ENCODE measurements at regions not wholly inside any gene's neighbourhood (a gene's known extent, or its start where the extent isn't known, plus 50 kb on each side); places are given as distances from the start of the nearest gene placed in this dataset.
"Not testable (repeated sequence)": the region's sequence is repeated elsewhere in the genome, so short reads cannot be mapped to it uniquely, and the experiment has no call there.

DNA sequence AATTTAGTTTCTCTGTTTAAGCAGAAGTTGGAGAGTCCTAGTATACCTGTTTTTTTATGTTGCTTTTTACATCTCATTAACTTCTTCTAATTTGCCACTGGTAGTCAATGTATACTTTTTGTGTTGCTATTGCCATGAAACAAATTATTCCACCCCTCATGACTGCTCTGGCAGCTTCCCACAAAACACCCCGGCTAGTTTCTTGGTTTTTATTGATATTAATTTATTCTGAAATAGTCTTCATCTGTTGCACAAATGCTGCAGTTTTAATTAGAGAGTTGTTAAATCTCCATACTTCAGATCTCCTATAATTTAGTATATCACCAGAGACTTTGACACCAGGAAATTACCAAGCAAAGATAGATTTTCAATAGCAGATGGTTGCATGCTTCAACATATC, 1159.3 kb upstream of the PRR20A start:
- Histone ChIP-seq H3K27me3 (ENCODE audit: insufficient read depth, low read length) (no peaks in the 10 kb centered on the region), H3K9me3 (ENCODE audit: low read depth, low read length) (no peaks in the 10 kb centered on the region), H3K36me3 (ENCODE audit: insufficient read depth, low read length) (no peaks in the 10 kb centered on the region), H3K79me2 (ENCODE audit: insufficient read depth, low read length) (no peaks in the 10 kb centered on the region), H2AFZ (ENCODE audit: low read length) (no peak overlapping the region), H3K4me3 (ENCODE audit: insufficient read depth, low read length) (no peak overlapping the region), H4K20me1 (ENCODE audit: insufficient read depth, low read length) (no peaks in the 10 kb centered on the region), H3K27ac (ENCODE audit: low read depth, low read length) (no peak overlapping the region), H3K4me1 (ENCODE audit: insufficient read depth, low read length) (no peaks in the 10 kb centered on the region), H3K4me2 (ENCODE audit: insufficient read depth, low read length) (no peak overlapping the region)
- TF ChIP-seq, protein P1, sequence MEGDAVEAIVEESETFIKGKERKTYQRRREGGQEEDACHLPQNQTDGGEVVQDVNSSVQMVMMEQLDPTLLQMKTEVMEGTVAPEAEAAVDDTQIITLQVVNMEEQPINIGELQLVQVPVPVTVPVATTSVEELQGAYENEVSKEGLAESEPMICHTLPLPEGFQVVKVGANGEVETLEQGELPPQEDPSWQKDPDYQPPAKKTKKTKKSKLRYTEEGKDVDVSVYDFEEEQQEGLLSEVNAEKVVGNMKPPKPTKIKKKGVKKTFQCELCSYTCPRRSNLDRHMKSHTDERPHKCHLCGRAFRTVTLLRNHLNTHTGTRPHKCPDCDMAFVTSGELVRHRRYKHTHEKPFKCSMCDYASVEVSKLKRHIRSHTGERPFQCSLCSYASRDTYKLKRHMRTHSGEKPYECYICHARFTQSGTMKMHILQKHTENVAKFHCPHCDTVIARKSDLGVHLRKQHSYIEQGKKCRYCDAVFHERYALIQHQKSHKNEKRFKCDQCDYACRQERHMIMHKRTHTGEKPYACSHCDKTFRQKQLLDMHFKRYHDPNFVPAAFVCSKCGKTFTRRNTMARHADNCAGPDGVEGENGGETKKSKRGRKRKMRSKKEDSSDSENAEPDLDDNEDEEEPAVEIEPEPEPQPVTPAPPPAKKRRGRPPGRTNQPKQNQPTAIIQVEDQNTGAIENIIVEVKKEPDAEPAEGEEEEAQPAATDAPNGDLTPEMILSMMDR (IDR thresholded peaks at IDR 0.05; ENCODE audit: extremely low read depth, low read depth, low read length): no peak
- DNase-seq (ENCODE audit: insufficient read length, low spot score, missing footprints): no peak

DNA sequence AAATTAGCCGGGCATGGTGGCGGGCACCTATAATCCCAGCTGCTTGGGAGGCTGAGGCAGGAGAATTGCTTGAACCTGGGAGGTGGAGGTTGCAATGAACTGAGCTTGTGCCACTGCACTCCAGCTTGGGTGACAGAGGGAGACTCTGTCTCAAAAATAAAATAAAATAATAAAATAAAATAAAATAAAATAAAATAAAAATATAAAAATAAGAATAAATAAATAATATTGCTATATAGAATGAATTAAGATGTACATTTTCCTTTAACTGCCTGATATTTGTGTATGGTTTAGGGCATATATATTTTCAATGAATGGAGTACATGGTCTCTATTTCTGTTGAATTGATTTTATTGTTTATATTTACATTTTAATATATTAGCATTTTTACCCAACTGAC, 1156.7 kb upstream of the PRR20A start:
- not testable (repeated sequence) for H3K9me3 ChIP-seq (ENCODE audit: low read depth, low read length); H3K27me3 ChIP-seq (ENCODE audit: insufficient read depth, low read length); H3K36me3 ChIP-seq (ENCODE audit: insufficient read depth, low read length); H3K79me2 ChIP-seq (ENCODE audit: insufficient read depth, low read length); H3K27ac ChIP-seq (ENCODE audit: low read depth, low read length); H4K20me1 ChIP-seq (ENCODE audit: insufficient read depth, low read length); DNase-seq (ENCODE audit: insufficient read length, low spot score, missing footprints); H2AFZ ChIP-seq (ENCODE audit: low read length); H3K4me2 ChIP-seq (ENCODE audit: insufficient read depth, low read length); H3K4me3 ChIP-seq (ENCODE audit: insufficient read depth, low read length); H3K4me1 ChIP-seq (ENCODE audit: insufficient read depth, low read length)

DNA sequence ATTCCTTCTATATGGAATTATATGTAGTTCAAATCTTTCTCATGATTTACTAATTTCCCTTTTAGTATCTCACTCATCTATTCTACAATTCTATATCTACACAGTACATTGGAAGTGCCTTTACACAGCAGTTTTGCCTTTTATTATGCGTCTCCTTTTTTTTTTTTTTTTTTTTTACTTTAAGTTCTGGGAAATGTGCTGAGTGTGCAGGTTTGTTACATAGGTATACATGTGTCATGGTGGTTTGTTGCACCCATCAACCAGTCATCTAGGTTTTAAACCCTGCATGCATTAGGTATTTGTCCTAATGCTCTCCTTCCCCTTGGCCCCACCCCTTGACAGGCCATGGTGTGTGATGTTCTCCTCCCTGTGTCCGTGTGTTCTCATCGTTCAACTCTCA, 1150.1 kb upstream of the PRR20A start:
- TF ChIP-seq, protein P1 (IDR thresholded peaks at IDR 0.05; ENCODE audit: extremely low read depth, low read depth, low read length): no peak
- Histone ChIP-seq H3K79me2 (ENCODE audit: insufficient read depth, low read length) (no peaks in the 10 kb centered on the region), H3K27me3 (ENCODE audit: insufficient read depth, low read length) (no peaks in the 10 kb centered on the region), H2AFZ (ENCODE audit: low read length) (no peak overlapping the region), H3K4me1 (ENCODE audit: insufficient read depth, low read length) (no peaks in the 10 kb centered on the region), H4K20me1 (ENCODE audit: insufficient read depth, low read length) (no peaks in the 10 kb centered on the region), H3K27ac (ENCODE audit: low read depth, low read length) (no peak overlapping the region), H3K4me3 (ENCODE audit: insufficient read depth, low read length) (no peak overlapping the region), H3K4me2 (ENCODE audit: insufficient read depth, low read length) (no peak overlapping the region), H3K9me3 (ENCODE audit: low read depth, low read length) (peaks cover 3% of the 10 kb centered on the region), H3K36me3 (ENCODE audit: insufficient read depth, low read length) (no peaks in the 10 kb centered on the region)
- DNase-seq (ENCODE audit: insufficient read length, low spot score, missing footprints): no peak

DNA sequence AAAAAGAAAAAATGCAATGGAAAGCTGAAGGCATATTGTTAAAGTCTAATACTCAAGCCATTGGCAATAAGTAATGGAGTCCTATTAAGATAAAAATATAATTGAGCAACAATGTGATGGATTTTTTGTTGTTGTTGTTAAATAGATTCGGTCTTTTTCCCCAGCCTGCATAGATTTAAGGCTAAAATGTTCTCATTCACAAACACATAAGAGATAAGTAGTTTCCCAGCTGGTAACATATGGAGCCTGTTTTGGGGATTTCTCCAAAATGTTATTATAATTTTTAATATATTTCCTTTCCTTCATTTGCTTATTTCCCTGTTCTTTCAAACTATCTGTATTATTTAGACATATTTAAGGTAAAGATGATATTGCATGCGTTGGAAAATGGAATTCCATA, 1149.1 kb upstream of the PRR20A start:
- Histone ChIP-seq H3K4me3 (ENCODE audit: insufficient read depth, low read length) (no peak overlapping the region), H3K79me2 (ENCODE audit: insufficient read depth, low read length) (no peaks in the 10 kb centered on the region), H3K27ac (ENCODE audit: low read depth, low read length) (no peak overlapping the region), H3K27me3 (ENCODE audit: insufficient read depth, low read length) (no peaks in the 10 kb centered on the region), H4K20me1 (ENCODE audit: insufficient read depth, low read length) (no peaks in the 10 kb centered on the region), H3K4me2 (ENCODE audit: insufficient read depth, low read length) (no peak overlapping the region), H3K4me1 (ENCODE audit: insufficient read depth, low read length) (no peaks in the 10 kb centered on the region), H3K9me3 (ENCODE audit: low read depth, low read length) (peaks cover 3% of the 10 kb centered on the region), H3K36me3 (ENCODE audit: insufficient read depth, low read length) (no peaks in the 10 kb centered on the region), H2AFZ (ENCODE audit: low read length) (no peak overlapping the region)
- TF ChIP-seq, protein P1 (IDR thresholded peaks at IDR 0.05; ENCODE audit: extremely low read depth, low read depth, low read length): no peak
- no peak for DNase-seq (ENCODE audit: insufficient read length, low spot score, missing footprints)

DNA sequence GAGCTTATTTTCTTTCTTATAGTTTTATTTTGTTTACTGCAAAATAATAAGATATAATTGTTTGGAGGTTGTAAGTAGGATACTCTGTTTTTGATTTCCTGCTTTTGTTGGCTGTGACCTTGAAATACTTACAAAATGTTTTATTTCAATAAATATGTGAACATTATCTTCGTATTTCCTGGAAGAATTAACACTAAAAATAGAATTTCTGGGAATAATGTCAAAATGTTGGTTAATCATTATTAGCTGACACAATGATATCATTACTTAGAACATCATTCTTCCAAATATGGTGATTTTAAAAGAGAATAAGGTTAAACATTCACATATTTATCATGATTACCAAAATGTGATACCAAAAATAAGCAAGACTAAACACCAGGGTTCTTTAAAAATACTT, 1148.6 kb upstream of the PRR20A start:
- Histone ChIP-seq H2AFZ (ENCODE audit: low read length) (no peak overlapping the region), H3K9me3 (ENCODE audit: low read depth, low read length) (peaks cover 3% of the 10 kb centered on the region), H3K36me3 (ENCODE audit: insufficient read depth, low read length) (no peaks in the 10 kb centered on the region), H3K27me3 (ENCODE audit: insufficient read depth, low read length) (no peaks in the 10 kb centered on the region), H3K4me1 (ENCODE audit: insufficient read depth, low read length) (no peaks in the 10 kb centered on the region), H3K4me2 (ENCODE audit: insufficient read depth, low read length) (no peak overlapping the region), H3K79me2 (ENCODE audit: insufficient read depth, low read length) (no peaks in the 10 kb centered on the region), H4K20me1 (ENCODE audit: insufficient read depth, low read length) (no peaks in the 10 kb centered on the region), H3K27ac (ENCODE audit: low read depth, low read length) (no peak overlapping the region), H3K4me3 (ENCODE audit: insufficient read depth, low read length) (no peak overlapping the region)
- DNase-seq (ENCODE audit: insufficient read length, low spot score, missing footprints): no peak
- TF ChIP-seq, protein P1 (IDR thresholded peaks at IDR 0.05; ENCODE audit: extremely low read depth, low read depth, low read length): no peak

All from osteoblast (primary cell).